D721Med (cell line): ENCODE measurements at regions not wholly inside any gene's neighbourhood (a gene's known extent, or its start where the extent isn't known, plus 50 kb on each side); places are given as distances from the start of the nearest gene placed in this dataset.

ENCODE experiments used
- DNase-seq: peaks from one replicate; pipeline ENCODE4 v3.0.0; 2011; ENCODE audit warnings: low spot score; ENCODE audit not compliant: insufficient read length
- FAIRE-seq: peaks from 2 replicates; lab custom pipeline; 2011; peaks lifted over from hg19 to GRCh38; lab: Jason Lieb, UNC
- TF ChIP-seq, protein P1 (sequence below): IDR thresholded peaks from 2 replicates; pipeline ENCODE4 v1.5.1; 2012; ENCODE audit warnings: mild to moderate bottlenecking, control low read depth; ENCODE audit not compliant: insufficient read depth; ENCODE audit errors: missing control alignments

DNA sequence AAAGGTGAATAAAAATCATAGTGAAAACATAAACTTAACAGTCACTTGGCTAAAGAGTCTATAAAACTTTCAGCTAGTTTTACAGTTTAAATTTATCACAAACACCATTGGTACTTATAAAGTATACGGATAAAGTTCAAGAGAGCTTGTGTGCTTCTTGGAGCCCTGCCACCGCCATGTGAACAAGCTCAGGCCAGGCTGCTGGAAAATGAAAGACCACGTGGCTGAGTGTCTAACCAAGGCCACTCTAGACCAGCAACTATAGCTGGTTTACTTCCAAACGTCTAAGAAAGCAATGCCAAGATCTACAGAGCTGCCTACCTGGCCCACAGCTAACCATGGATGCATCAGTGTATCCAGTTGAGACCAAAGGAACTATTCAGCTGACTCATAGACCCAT, 66.3 kb upstream of the API5 start:
- FAIRE-seq (no peak), DNase-seq (no peak)
- TF ChIP-seq, protein P1, sequence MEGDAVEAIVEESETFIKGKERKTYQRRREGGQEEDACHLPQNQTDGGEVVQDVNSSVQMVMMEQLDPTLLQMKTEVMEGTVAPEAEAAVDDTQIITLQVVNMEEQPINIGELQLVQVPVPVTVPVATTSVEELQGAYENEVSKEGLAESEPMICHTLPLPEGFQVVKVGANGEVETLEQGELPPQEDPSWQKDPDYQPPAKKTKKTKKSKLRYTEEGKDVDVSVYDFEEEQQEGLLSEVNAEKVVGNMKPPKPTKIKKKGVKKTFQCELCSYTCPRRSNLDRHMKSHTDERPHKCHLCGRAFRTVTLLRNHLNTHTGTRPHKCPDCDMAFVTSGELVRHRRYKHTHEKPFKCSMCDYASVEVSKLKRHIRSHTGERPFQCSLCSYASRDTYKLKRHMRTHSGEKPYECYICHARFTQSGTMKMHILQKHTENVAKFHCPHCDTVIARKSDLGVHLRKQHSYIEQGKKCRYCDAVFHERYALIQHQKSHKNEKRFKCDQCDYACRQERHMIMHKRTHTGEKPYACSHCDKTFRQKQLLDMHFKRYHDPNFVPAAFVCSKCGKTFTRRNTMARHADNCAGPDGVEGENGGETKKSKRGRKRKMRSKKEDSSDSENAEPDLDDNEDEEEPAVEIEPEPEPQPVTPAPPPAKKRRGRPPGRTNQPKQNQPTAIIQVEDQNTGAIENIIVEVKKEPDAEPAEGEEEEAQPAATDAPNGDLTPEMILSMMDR, result no peak

DNA sequence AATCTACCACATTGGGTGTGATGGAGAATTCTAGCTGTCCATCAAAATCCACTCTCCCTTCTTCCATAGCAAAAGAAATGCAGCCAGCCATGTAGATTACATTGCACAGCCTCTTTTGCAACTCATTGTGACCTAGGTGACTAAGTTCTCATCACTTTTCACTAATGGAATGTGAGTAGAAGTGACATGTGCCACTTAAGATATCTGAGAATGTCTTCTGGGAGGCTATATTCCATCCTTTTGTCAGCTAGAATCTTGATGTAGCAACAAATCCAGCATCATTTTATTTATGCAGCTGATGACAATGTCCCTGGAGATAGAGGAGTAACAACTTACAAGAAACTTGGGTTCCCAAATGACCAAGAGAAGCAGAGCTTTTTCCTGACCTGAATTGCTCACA, 61.5 kb upstream of the API5 start:
- no peak for FAIRE-seq
- no peak for DNase-seq
- TF ChIP-seq, protein P1, result no peak

DNA sequence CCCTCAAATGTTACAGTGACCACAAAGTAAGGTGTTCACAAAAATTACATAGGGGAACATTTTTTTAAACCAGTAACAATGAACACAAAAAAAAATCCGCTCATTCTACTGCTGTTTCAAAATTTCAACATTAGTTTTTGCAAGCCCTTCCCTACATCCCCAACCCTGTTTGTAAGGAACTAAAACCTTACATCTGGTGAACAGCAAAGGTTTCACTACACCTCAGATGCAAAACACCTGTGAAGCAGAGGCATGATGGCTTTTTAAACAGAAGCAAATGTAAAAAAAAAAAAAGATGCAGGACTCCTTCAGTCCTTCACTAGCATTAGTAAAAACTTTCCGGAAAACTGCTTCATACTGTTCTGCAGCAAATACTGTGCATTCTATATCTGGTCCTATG, 50.0 kb upstream of the API5 start:
- TF ChIP-seq, protein P1, result no peak
- no peak for FAIRE-seq
- no peak for DNase-seq
